Endothelial cell (in vitro differentiated cells): ENCODE measurements at regions not wholly inside any gene's neighbourhood (a gene's known extent, or its start where the extent isn't known, plus 50 kb on each side); places are given as distances from the start of the nearest gene placed in this dataset.

Source experiments
- DNase-seq: peaks from one replicate; pipeline ENCODE4 v3.0.0; 2021; ENCODE audit warnings: low spot score
- H3K27ac Mint-ChIP-seq: one replicate; pipeline ENCODE4 v1.8.0; 2021; ENCODE audit warnings: mixed read lengths, inconsistent platforms; ENCODE audit not compliant: unreplicated experiment
- H3K27me3 Mint-ChIP-seq: one replicate; pipeline ENCODE4 v1.8.0; 2021; ENCODE audit warnings: mild to moderate bottlenecking, moderate library complexity, mixed read lengths, inconsistent platforms; ENCODE audit not compliant: unreplicated experiment
- H3K36me3 Mint-ChIP-seq: one replicate; pipeline ENCODE4 v1.8.0; 2021; ENCODE audit warnings: mild to moderate bottlenecking, low read depth, mixed read lengths, inconsistent platforms; ENCODE audit not compliant: unreplicated experiment
- H3K4me1 Mint-ChIP-seq: one replicate; pipeline ENCODE4 v1.8.0; 2021; ENCODE audit warnings: mild to moderate bottlenecking, mixed read lengths, inconsistent platforms; ENCODE audit not compliant: unreplicated experiment
- H3K4me3 Mint-ChIP-seq: one replicate; pipeline ENCODE4 v1.8.0; 2021; ENCODE audit warnings: mild to moderate bottlenecking, mixed read lengths, inconsistent platforms; ENCODE audit not compliant: unreplicated experiment
- H3K9me3 Mint-ChIP-seq: one replicate; pipeline ENCODE4 v1.8.0; 2021; ENCODE audit warnings: mixed read lengths, inconsistent platforms; ENCODE audit not compliant: unreplicated experiment
- TF ChIP-seq, protein P1 (sequence below): fragments of 200-600 bp; sonication (generic); IDR thresholded peaks from one replicate; pipeline ENCODE4 v1.5.0; 2021; ENCODE audit warnings: antibody characterized with exemption; ENCODE audit not compliant: unreplicated experiment

DNA sequence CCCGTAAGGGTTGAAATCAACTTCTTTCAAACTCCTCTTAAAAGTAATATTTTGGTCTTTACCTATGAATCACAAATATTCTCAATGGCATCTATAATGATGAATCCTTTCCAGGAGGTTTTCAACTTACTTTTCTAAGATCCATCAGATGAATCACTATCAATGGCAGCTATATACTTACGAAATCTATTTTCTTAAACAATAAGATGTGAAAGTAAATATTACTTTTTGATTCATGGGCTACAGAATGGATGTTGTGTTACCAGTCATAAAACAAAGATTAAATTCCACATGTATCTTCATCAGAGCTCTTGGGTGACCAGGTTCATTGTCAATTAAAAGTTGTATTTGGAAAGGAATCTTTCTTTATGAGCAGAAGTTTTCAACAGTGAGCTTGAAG, 1877.7 kb upstream of the ACO1 start:
- no peak for DNase-seq
- no peak overlapping the region for H3K4me3 Mint-ChIP-seq
- no peaks in the 10 kb centered on the region for H3K4me1 Mint-ChIP-seq
- H3K36me3 Mint-ChIP-seq, result no peaks in the 10 kb centered on the region
- H3K27ac Mint-ChIP-seq, result no peak overlapping the region
- H3K9me3 Mint-ChIP-seq, result no peaks in the 10 kb centered on the region
- peaks cover 1% of the 10 kb centered on the region for H3K27me3 Mint-ChIP-seq
- TF ChIP-seq, protein P1, sequence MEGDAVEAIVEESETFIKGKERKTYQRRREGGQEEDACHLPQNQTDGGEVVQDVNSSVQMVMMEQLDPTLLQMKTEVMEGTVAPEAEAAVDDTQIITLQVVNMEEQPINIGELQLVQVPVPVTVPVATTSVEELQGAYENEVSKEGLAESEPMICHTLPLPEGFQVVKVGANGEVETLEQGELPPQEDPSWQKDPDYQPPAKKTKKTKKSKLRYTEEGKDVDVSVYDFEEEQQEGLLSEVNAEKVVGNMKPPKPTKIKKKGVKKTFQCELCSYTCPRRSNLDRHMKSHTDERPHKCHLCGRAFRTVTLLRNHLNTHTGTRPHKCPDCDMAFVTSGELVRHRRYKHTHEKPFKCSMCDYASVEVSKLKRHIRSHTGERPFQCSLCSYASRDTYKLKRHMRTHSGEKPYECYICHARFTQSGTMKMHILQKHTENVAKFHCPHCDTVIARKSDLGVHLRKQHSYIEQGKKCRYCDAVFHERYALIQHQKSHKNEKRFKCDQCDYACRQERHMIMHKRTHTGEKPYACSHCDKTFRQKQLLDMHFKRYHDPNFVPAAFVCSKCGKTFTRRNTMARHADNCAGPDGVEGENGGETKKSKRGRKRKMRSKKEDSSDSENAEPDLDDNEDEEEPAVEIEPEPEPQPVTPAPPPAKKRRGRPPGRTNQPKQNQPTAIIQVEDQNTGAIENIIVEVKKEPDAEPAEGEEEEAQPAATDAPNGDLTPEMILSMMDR, result no peak

DNA sequence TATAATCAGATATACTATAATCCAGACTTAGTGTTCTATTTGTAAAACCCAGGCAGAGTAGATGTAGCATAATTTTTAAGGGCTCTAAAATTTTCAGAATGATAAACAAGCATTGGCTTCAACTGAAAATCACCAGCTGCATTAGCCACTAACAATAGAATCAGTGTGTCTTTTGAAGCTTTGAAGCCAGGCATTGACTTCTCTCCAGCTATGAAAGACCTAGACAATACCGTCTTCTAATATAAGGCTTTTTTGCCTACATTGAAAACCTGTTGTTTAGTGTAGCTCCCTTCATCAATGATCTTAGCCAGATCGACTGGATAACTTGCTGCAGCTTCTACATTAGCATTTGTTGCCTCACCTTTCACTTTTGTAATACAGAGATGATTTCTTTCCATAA, 1877.3 kb upstream of the ACO1 start:
- H3K27ac Mint-ChIP-seq, result no peak overlapping the region
- no peaks in the 10 kb centered on the region for H3K4me1 Mint-ChIP-seq
- H3K9me3 Mint-ChIP-seq, result no peaks in the 10 kb centered on the region
- no peak overlapping the region for H3K4me3 Mint-ChIP-seq
- TF ChIP-seq, protein P1, result no peak
- H3K36me3 Mint-ChIP-seq, result no peaks in the 10 kb centered on the region
- no peak for DNase-seq
- H3K27me3 Mint-ChIP-seq, result peaks cover 1% of the 10 kb centered on the region

DNA sequence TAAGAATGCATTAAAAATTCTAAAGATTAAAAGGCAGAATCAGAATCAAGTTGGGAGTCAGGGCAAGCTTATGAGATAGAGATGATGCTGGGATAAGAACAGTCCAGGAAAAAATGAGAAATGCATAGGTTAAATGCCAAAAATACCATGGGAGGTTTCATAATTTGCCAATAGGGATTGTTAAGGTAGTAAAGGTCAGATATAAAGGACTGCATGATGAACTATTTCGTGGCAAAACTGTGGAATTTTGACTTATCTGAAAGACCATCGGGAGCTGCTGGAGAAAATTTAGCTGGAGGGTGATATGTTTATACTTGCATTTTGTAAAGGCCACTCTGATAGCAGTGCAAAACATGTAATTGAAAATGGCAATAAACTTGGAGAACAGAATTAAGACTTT, 1872.8 kb upstream of the ACO1 start:
- Mint-ChIP-seq H3K4me3 (no peak overlapping the region), H3K36me3 (peaks cover 4% of the 10 kb centered on the region), H3K27ac (no peak overlapping the region), H3K4me1 (no peaks in the 10 kb centered on the region), H3K9me3 (no peaks in the 10 kb centered on the region), H3K27me3 (no peaks in the 10 kb centered on the region)
- TF ChIP-seq, protein P1, result no peak
- no peak for DNase-seq

DNA sequence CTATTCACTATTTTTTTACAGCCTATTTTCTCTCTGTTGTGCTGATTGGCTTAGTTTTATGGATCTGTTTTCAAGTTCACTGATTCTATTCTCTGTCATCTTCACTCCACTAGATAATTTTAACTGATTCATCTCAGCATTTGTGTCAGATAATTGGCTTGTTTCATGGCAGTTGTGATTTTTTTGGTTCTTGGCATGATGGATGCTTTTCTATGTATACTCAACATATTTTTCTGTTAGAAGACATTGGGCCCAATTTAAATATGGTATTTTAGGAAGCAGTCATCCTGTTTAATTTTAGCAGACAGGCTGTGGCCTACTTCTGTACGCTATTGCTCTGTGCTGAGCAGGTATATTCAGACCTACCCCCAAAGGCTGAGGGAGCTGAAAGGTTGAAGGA, 1865.3 kb upstream of the ACO1 start:
- no peaks in the 10 kb centered on the region for H3K9me3 Mint-ChIP-seq
- H3K27me3 Mint-ChIP-seq, result no peaks in the 10 kb centered on the region
- peaks cover 4% of the 10 kb centered on the region for H3K36me3 Mint-ChIP-seq
- no peak overlapping the region for H3K4me3 Mint-ChIP-seq
- no peak overlapping the region for H3K27ac Mint-ChIP-seq
- TF ChIP-seq, protein P1, result no peak
- no peaks in the 10 kb centered on the region for H3K4me1 Mint-ChIP-seq
- no peak for DNase-seq

DNA sequence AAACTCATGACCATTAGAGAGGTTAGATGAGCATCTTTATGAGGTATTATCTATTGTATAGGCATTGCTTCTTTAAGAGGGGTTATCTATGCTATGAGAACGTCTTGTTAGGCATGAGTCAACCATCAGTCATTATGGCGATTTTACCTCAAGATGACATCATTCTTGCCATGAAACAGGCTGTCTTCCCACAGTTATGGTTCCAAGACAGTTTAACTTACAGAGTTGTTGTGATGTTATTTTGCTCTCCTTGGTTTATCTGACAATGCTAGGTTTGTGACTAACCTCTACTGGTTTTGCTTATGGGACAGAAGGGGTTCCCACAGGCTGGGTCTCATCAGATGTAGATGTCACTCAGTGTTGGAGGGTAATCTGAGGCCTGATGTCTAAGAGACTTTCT, 1864.7 kb upstream of the ACO1 start:
- H3K27ac Mint-ChIP-seq, result no peak overlapping the region
- no peak for DNase-seq
- H3K4me1 Mint-ChIP-seq, result no peaks in the 10 kb centered on the region
- H3K9me3 Mint-ChIP-seq, result no peaks in the 10 kb centered on the region
- no peaks in the 10 kb centered on the region for H3K27me3 Mint-ChIP-seq
- peaks cover 4% of the 10 kb centered on the region for H3K36me3 Mint-ChIP-seq
- H3K4me3 Mint-ChIP-seq, result no peak overlapping the region
- TF ChIP-seq, protein P1, result no peak
